Endodermal cell (in vitro differentiated cells): ENCODE measurements at regions not wholly inside any gene's neighbourhood (a gene's known extent, or its start where the extent isn't known, plus 50 kb on each side); places are given as distances from the start of the nearest gene placed in this dataset.

Experiments
- DNase-seq: peaks from one replicate; pipeline ENCODE4 v3.0.0-alpha.2; 2017
- H3K27ac ChIP-seq: 2 replicates; pipeline ENCODE4 v1.5.1; 2013; ENCODE audit warnings: mild to moderate bottlenecking, low read depth, low read length, moderate library complexity
- H3K27me3 ChIP-seq: 2 replicates; pipeline ENCODE4 v1.6.1; 2013; ENCODE audit warnings: mild to moderate bottlenecking, low read length, moderate library complexity; ENCODE audit not compliant: insufficient read depth, control insufficient read depth, poor library complexity, severe bottlenecking
- H3K36me3 ChIP-seq: 2 replicates; pipeline ENCODE4 v1.7.0; 2013; ENCODE audit warnings: mild to moderate bottlenecking, low read length, moderate library complexity; ENCODE audit not compliant: control insufficient read depth, insufficient read depth
- H3K4me1 ChIP-seq: one replicate; pipeline ENCODE4 v1.7.0; 2013; ENCODE audit warnings: low read length; ENCODE audit not compliant: control insufficient read depth, insufficient read depth
- H3K4me3 ChIP-seq: 2 replicates; pipeline ENCODE4 v1.5.1; 2013; ENCODE audit warnings: mild to moderate bottlenecking, low read length, moderate library complexity
- H3K9ac ChIP-seq: 2 replicates; pipeline ENCODE4 v1.6.1; 2013; ENCODE audit warnings: mild to moderate bottlenecking, low read length, moderate library complexity; ENCODE audit not compliant: poor library complexity, severe bottlenecking; ENCODE audit errors: extremely low read depth
- H3K9me3 ChIP-seq: 2 replicates; pipeline ENCODE4 v1.6.1; 2013; ENCODE audit warnings: mild to moderate bottlenecking, low read length, moderate library complexity; ENCODE audit not compliant: control insufficient read depth
- H3K27ac Mint-ChIP-seq: 2 replicates; pipeline ENCODE4 v1.8.0; 2020; ENCODE audit warnings: mixed read lengths
- H3K27me3 Mint-ChIP-seq: 2 replicates; pipeline ENCODE4 v1.8.0; 2021; ENCODE audit warnings: mild to moderate bottlenecking, mixed read lengths; ENCODE audit not compliant: insufficient read depth
- H3K36me3 Mint-ChIP-seq: 2 replicates; pipeline ENCODE4 v1.8.0; 2020; ENCODE audit warnings: low read depth, mixed read lengths
- H3K4me1 Mint-ChIP-seq: 2 replicates; pipeline ENCODE4 v1.8.0; 2020; ENCODE audit warnings: mixed read lengths
- H3K4me3 Mint-ChIP-seq: 2 replicates; pipeline ENCODE4 v1.8.0; 2020; ENCODE audit warnings: mild to moderate bottlenecking, moderate library complexity, mixed read lengths
- H3K9me3 Mint-ChIP-seq: 2 replicates; pipeline ENCODE4 v1.8.0; 2020; ENCODE audit warnings: mild to moderate bottlenecking, mixed read lengths
- WGBS, 2 experiments: methylation state at CpG; one replicate each; pipeline versions ENCODE4 v1.1.5 to v1.1.7; 2013; ENCODE audit warnings: missing lambda C conversion rate in 2 of 2, mixed read lengths in 1 of 2; ENCODE audit not compliant: insufficient coverage in 1 of 2, insufficient read length in 1 of 2; 5-methylcytosine and 5-hydroxymethylcytosine counted together
- TF ChIP-seq, protein P1 (sequence below): fragments of 200-600 bp; sonication (generic); conservative IDR thresholded peaks from 2 replicates; pipeline ENCODE4 v1.5.0; 2021; ENCODE audit warnings: antibody characterized with exemption, mild to moderate bottlenecking

DNA sequence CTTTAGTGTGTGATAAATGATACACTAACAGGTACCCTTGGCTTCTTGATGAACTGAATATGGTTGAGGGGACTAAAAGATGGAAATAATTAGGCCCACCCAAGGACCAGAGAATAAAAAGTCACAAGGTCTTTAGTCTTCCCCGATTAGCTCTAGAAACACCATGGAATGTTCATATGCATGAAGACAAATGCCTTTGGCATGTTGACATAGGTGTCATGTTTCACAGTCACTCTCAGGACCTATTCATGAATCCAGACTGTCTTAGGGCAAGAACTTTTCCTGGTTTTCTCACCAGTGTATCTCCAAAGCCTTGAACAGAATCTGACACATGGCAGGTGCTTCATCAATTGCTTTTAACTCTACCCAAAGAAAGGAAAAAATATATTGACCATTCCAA lies 412.8 kb downstream of the AJAP1 start:
- Mint-ChIP-seq H3K9me3 (peaks cover 13% of the 10 kb centered on the region), H3K36me3 (no peaks in the 10 kb centered on the region), H3K4me3 (no peak overlapping the region), H3K27ac (no peak overlapping the region), H3K27me3 (no peaks in the 10 kb centered on the region), H3K4me1 (peaks cover 8% of the 10 kb centered on the region)
- no peak for DNase-seq
- Histone ChIP-seq H3K27ac (no peak overlapping the region), H3K9me3 (no peaks in the 10 kb centered on the region), H3K36me3 (no peaks in the 10 kb centered on the region), H3K27me3 (no peaks in the 10 kb centered on the region), H3K9ac (no peak overlapping the region), H3K4me1 (no peaks in the 10 kb centered on the region), H3K4me3 (no peak overlapping the region)
- 56 to 84% methylated on average over 1 of the region's 1 CpG for WGBS, 2 experiments
- TF ChIP-seq, protein P1, sequence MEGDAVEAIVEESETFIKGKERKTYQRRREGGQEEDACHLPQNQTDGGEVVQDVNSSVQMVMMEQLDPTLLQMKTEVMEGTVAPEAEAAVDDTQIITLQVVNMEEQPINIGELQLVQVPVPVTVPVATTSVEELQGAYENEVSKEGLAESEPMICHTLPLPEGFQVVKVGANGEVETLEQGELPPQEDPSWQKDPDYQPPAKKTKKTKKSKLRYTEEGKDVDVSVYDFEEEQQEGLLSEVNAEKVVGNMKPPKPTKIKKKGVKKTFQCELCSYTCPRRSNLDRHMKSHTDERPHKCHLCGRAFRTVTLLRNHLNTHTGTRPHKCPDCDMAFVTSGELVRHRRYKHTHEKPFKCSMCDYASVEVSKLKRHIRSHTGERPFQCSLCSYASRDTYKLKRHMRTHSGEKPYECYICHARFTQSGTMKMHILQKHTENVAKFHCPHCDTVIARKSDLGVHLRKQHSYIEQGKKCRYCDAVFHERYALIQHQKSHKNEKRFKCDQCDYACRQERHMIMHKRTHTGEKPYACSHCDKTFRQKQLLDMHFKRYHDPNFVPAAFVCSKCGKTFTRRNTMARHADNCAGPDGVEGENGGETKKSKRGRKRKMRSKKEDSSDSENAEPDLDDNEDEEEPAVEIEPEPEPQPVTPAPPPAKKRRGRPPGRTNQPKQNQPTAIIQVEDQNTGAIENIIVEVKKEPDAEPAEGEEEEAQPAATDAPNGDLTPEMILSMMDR = no peak

DNA sequence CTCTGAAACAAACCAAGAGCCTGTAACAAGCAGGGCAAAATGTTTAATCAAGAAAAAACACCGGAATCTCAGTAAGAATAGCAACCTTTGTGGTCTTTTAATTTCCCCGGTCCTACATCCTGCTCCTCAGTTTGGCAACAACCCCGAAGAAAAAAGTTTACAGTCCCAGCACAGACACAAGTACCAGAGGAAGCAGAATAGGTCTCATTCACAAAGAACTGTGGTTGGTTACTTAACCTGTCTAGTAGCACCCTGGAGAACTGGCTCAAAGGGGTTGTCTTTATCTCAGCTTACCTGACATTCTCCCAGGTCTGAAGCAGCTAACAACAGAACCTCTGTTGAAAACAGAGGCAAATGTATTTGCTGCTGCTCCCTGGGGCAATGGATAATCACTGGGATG lies 399.3 kb downstream of the AJAP1 start:
- DNase-seq = peak; percentile 46
- H3K4me1 Mint-ChIP-seq = peaks cover 21% of the 10 kb centered on the region
- no peaks in the 10 kb centered on the region for H3K4me1 ChIP-seq
- H3K4me3 ChIP-seq = peak overlapping the region; percentile 36
- no peaks in the 10 kb centered on the region for H3K27me3 ChIP-seq
- no peaks in the 10 kb centered on the region for H3K36me3 ChIP-seq
- H3K4me3 Mint-ChIP-seq = no peak overlapping the region
- H3K36me3 Mint-ChIP-seq = peaks cover 3% of the 10 kb centered on the region
- H3K27ac ChIP-seq = no peak overlapping the region
- H3K9ac ChIP-seq = no peak overlapping the region
- H3K9me3 ChIP-seq = peaks cover 18% of the 10 kb centered on the region
- H3K27me3 Mint-ChIP-seq = no peaks in the 10 kb centered on the region
- H3K27ac Mint-ChIP-seq = peak overlapping the region; percentile 72
- peaks cover 30% of the 10 kb centered on the region for H3K9me3 Mint-ChIP-seq
- WGBS, 2 experiments = 70 to 100% methylated on average over 1 to 3 of the region's 3 CpGs
- TF ChIP-seq, protein P1 = no peak

DNA sequence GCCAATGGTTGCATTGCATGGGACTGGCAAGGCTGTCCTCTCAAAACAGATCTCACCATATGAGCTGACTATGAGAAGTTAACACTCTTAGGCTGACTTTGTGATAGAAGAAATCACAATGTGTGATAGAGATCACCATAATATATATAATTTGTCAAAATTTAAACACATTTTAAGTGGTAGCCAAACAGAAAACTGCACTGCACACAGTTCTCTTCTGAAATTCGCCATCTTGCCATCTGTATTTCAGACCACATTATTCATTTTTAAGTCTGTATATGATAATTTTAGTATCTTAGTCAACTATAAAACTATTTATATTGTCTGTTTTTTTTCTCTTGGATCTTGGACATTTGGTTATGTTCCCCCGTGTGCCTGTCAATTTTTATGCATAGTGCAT lies 374.7 kb downstream of the AJAP1 start:
- TF ChIP-seq, protein P1 = no peak
- WGBS, 2 experiments = 86% methylated on average over 2 of the region's 2 CpGs; no CpG with 5 or more reads in 1 of the 2 experiments

More for the DNA sequence above, 374.7 kb downstream of the AJAP1 start:
- H3K4me1 Mint-ChIP-seq = peaks cover 5% of the 10 kb centered on the region
- no peak overlapping the region for H3K4me3 Mint-ChIP-seq
- Histone ChIP-seq H3K4me1 (no peaks in the 10 kb centered on the region), H3K27ac (no peak overlapping the region), H3K9ac (no peak overlapping the region), H3K27me3 (no peaks in the 10 kb centered on the region), H3K36me3 (no peaks in the 10 kb centered on the region), H3K9me3 (no peaks in the 10 kb centered on the region), H3K4me3 (no peak overlapping the region)
- no peaks in the 10 kb centered on the region for H3K27me3 Mint-ChIP-seq
- no peaks in the 10 kb centered on the region for H3K36me3 Mint-ChIP-seq
- H3K9me3 Mint-ChIP-seq = peaks cover 3% of the 10 kb centered on the region
- no peak overlapping the region for H3K27ac Mint-ChIP-seq
- no peak for DNase-seq
